Esophagus squamous epithelium (tissue), 4 donors: ENCODE measurements at regions not wholly inside any gene's neighbourhood (a gene's known extent, or its start where the extent isn't known, plus 50 kb on each side); places are given as distances from the start of the nearest gene placed in this dataset.

Source experiments
- POLR2A ChIP-seq, 4 donors: fragments of 450-650 bp; IDR thresholded peaks; one replicate each; pipeline ENCODE4 v1.6.1; 2017; ENCODE audit warnings: antibody characterized with exemption in 4 of 4, mild to moderate bottlenecking in 4 of 4, moderate library complexity in 3 of 4
- TF ChIP-seq, protein P1 (sequence below), 6 experiments: fragments of 450-650 bp in 4 of 6; fragments of 200-600 bp in 2 of 6; sonication (generic) in 2 of 6; IDR thresholded peaks; one replicate each; pipeline ENCODE4 v1.5.1; 2016 to 2019; ENCODE audit warnings: antibody characterized with exemption in 6 of 6, mild to moderate bottlenecking in 4 of 6, moderate library complexity in 4 of 6

- TF ChIP-seq, protein P1, sequence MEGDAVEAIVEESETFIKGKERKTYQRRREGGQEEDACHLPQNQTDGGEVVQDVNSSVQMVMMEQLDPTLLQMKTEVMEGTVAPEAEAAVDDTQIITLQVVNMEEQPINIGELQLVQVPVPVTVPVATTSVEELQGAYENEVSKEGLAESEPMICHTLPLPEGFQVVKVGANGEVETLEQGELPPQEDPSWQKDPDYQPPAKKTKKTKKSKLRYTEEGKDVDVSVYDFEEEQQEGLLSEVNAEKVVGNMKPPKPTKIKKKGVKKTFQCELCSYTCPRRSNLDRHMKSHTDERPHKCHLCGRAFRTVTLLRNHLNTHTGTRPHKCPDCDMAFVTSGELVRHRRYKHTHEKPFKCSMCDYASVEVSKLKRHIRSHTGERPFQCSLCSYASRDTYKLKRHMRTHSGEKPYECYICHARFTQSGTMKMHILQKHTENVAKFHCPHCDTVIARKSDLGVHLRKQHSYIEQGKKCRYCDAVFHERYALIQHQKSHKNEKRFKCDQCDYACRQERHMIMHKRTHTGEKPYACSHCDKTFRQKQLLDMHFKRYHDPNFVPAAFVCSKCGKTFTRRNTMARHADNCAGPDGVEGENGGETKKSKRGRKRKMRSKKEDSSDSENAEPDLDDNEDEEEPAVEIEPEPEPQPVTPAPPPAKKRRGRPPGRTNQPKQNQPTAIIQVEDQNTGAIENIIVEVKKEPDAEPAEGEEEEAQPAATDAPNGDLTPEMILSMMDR (IDR thresholded peaks at IDR 0.05), result no peak
- no peak for TF ChIP-seq POLR2A (IDR thresholded peaks at IDR 0.05)
Observed at GRCh38 chr3:30476368-30477084, 129.9 kb upstream of the TGFBR2 start.
